Esophagus squamous epithelium (tissue), 5 donors: ENCODE measurements at regions not wholly inside any gene's neighbourhood (a gene's known extent, or its start where the extent isn't known, plus 50 kb on each side); places are given as distances from the start of the nearest gene placed in this dataset.

Experiments used
- DNase-seq: peaks from one replicate; lab custom pipeline; 2025; lab: John Stamatoyannopoulos, UW
- H3K27ac ChIP-seq, 4 donors: fragments of 200-600 bp; sonication (generic); one replicate each; pipeline ENCODE4 v1.5.1; 2016 to 2019; ENCODE audit warnings: mild to moderate bottlenecking in 1 of 4
- H3K27me3 ChIP-seq, 4 donors: fragments of 200-600 bp; sonication (generic); 1 replicate in 3 of 4; 2 replicates in 1 of 4; pipeline versions ENCODE4 v1.5.1 to v1.6.0; 2017 to 2021; ENCODE audit warnings: antibody characterized with exemption in 1 of 4
- H3K36me3 ChIP-seq, 3 donors: fragments of 200-600 bp; sonication (generic); one replicate each; pipeline ENCODE4 v1.5.1; 2016 to 2019
- H3K4me1 ChIP-seq, 3 donors: fragments of 200-600 bp; sonication (generic); one replicate each; pipeline ENCODE4 v1.5.1; 2017 to 2019
- H3K4me3 ChIP-seq, 4 donors: fragments of 200-600 bp; sonication (generic); 1 replicate in 3 of 4; 2 replicates in 1 of 4; pipeline ENCODE4 v1.5.1; 2016 to 2019; ENCODE audit warnings: mild to moderate bottlenecking in 2 of 4, moderate library complexity in 1 of 4
- H3K9me3 ChIP-seq, 3 donors: fragments of 200-600 bp; sonication (generic); one replicate each; pipeline ENCODE4 v1.5.1; 2016 to 2019
- CTCF ChIP-seq, 6 experiments: fragments of 450-650 bp in 4 of 6; fragments of 200-600 bp in 2 of 6; sonication (generic) in 2 of 6; IDR thresholded peaks; one replicate each; pipeline ENCODE4 v1.5.1; 2016 to 2019; ENCODE audit warnings: antibody characterized with exemption in 6 of 6, mild to moderate bottlenecking in 4 of 6, moderate library complexity in 4 of 6
- POLR2A ChIP-seq, 4 donors: fragments of 450-650 bp; IDR thresholded peaks; one replicate each; pipeline ENCODE4 v1.6.1; 2017; ENCODE audit warnings: antibody characterized with exemption in 4 of 4, mild to moderate bottlenecking in 4 of 4, moderate library complexity in 3 of 4
- WGBS, 2 donors: methylation state at CpG; one replicate each; pipeline ENCODE4 v1.1.5; 2018; 5-methylcytosine and 5-hydroxymethylcytosine counted together
- intact Hi-C: fragments of 100-400 bp; cut with DNase I; formaldehyde crosslinking; loops from one replicate; pipeline ENCODE4 v1.15.0; 2022
- donor health status: DM: yes; HTN: yes; CAD: no.

GRCh38 chr9:135328485-135329417 lies 150.8 kb upstream of the PPP1R26 start:
- WGBS, 2 donors: 51 to 63% methylated on average over 10 to 11 of the region's 20 CpGs
- Histone ChIP-seq H3K36me3 (no peaks in the 10 kb centered on the region), H3K9me3 (no peaks in the 10 kb centered on the region), H3K27ac (no peak overlapping the region), H3K27me3 (peaks cover 0 to 60% (median 0%) of the 10 kb centered on the region in 4 donors), H3K4me3 (no peak overlapping the region), H3K4me1 (no peaks in the 10 kb centered on the region)
- no peak for TF ChIP-seq POLR2A (IDR thresholded peaks at IDR 0.05)
- TF ChIP-seq CTCF (IDR thresholded peaks at IDR 0.05): no peak
- intact Hi-C loops: no loop called here
- DNase-seq: no peak

- no peak overlapping the region for H3K4me3 ChIP-seq
- no peak overlapping the region for H3K27ac ChIP-seq
- no peaks in the 10 kb centered on the region for H3K9me3 ChIP-seq
- no peak for DNase-seq
- intact Hi-C loops: no loop called here
- H3K4me1 ChIP-seq: no peaks in the 10 kb centered on the region
- peaks cover 0 to 52% (median 0%) of the 10 kb centered on the region in 4 donors for H3K27me3 ChIP-seq
- TF ChIP-seq POLR2A (IDR thresholded peaks at IDR 0.05): no peak
- TF ChIP-seq CTCF (IDR thresholded peaks at IDR 0.05): no peak
- 42 to 44% methylated on average over 12 to 15 of the region's 21 CpGs for WGBS, 2 donors
- no peaks in the 10 kb centered on the region for H3K36me3 ChIP-seq
Measured at GRCh38 chr9:135329571-135330306, 149.8 kb upstream of the PPP1R26 start.

- intact Hi-C loops: no loop called here
Measured at GRCh38 chr9:135330307-135330631, 149.3 kb upstream of the PPP1R26 start.

GRCh38 chr9:135330685-135331590 lies 148.6 kb upstream of the PPP1R26 start:
- no peaks in the 10 kb centered on the region for H3K36me3 ChIP-seq
- TF ChIP-seq POLR2A (IDR thresholded peaks at IDR 0.05): no peak
- no peak for TF ChIP-seq CTCF (IDR thresholded peaks at IDR 0.05)
- no peak overlapping the region for H3K4me3 ChIP-seq
- WGBS, 2 donors: 76 to 79% methylated on average over 11 to 13 of the region's 14 CpGs
- H3K4me1 ChIP-seq: no peaks in the 10 kb centered on the region
- peaks cover 0 to 51% (median 0%) of the 10 kb centered on the region in 4 donors for H3K27me3 ChIP-seq
- intact Hi-C loops: no loop called here
- no peak for DNase-seq
- no peak overlapping the region for H3K27ac ChIP-seq
- H3K9me3 ChIP-seq: no peaks in the 10 kb centered on the region

More at GRCh38 chr9:135330307-135330631, 149.3 kb upstream of the PPP1R26 start:
- H3K4me1 ChIP-seq: no peaks in the 10 kb centered on the region
- H3K36me3 ChIP-seq: no peaks in the 10 kb centered on the region
- H3K27me3 ChIP-seq: peaks cover 0 to 56% (median 0%) of the 10 kb centered on the region in 4 donors
- no peak for DNase-seq
- H3K27ac ChIP-seq: no peak overlapping the region
- no peaks in the 10 kb centered on the region for H3K9me3 ChIP-seq
- H3K4me3 ChIP-seq: no peak overlapping the region
- 80% methylated on average over 2 of the region's 6 CpGs; no CpG with 5 or more reads in 1 of the 2 donors for WGBS, 2 donors
- TF ChIP-seq CTCF (IDR thresholded peaks at IDR 0.05): no peak
- no peak for TF ChIP-seq POLR2A (IDR thresholded peaks at IDR 0.05)
